BJ (cell line): ENCODE measurements at regions not wholly inside any gene's neighbourhood (a gene's known extent, or its start where the extent isn't known, plus 50 kb on each side); places are given as distances from the start of the nearest gene placed in this dataset.

ENCODE experiments used
- CTCF ChIA-PET: fragments of 350-600 bp; formaldehyde crosslinking; extraction: SDS; loops from one replicate; lab custom pipeline; 2021; ENCODE audit warnings: antibody characterized with exemption, inconsistent platforms; lab: Yijun Ruan, JAX
- POLR2A ChIA-PET: fragments of 300-600 bp; sonication (Branson Sonifier 250); formaldehyde crosslinking; extraction: SDS; loops from one replicate; lab custom pipeline; 2021; ENCODE audit warnings: antibody characterized with exemption; lab: Charles Lee
- DNase-seq: peaks from one replicate; pipeline ENCODE4 v3.0.0-alpha.2; 2011; ENCODE audit warnings: low read depth
- H3K27me3 ChIP-seq: 2 replicates; pipeline ENCODE4 v1.6.0; 2011; ENCODE audit warnings: low read length; ENCODE audit not compliant: control insufficient read depth, insufficient read depth
- H3K36me3 ChIP-seq: 2 replicates; pipeline ENCODE4 v1.5.1; 2011; ENCODE audit warnings: low read length; ENCODE audit not compliant: control insufficient read depth, insufficient read depth
- H3K4me3 ChIP-seq: 2 replicates; pipeline ENCODE4 v1.5.1; 2011; ENCODE audit warnings: low read depth, mild to moderate bottlenecking, control low read depth, low read length
- TF ChIP-seq, protein P1 (sequence below): IDR thresholded peaks from 2 replicates; pipeline ENCODE4 v1.5.1; 2011; ENCODE audit warnings: low read depth, mild to moderate bottlenecking, control low read depth, inconsistent platforms, low read length, moderate library complexity; ENCODE audit not compliant: insufficient read depth

- ChIA-PET CTCF (no interaction called here), POLR2A (no interaction called here)
- H3K36me3 ChIP-seq: no peaks in the 10 kb centered on the region
- TF ChIP-seq, protein P1, sequence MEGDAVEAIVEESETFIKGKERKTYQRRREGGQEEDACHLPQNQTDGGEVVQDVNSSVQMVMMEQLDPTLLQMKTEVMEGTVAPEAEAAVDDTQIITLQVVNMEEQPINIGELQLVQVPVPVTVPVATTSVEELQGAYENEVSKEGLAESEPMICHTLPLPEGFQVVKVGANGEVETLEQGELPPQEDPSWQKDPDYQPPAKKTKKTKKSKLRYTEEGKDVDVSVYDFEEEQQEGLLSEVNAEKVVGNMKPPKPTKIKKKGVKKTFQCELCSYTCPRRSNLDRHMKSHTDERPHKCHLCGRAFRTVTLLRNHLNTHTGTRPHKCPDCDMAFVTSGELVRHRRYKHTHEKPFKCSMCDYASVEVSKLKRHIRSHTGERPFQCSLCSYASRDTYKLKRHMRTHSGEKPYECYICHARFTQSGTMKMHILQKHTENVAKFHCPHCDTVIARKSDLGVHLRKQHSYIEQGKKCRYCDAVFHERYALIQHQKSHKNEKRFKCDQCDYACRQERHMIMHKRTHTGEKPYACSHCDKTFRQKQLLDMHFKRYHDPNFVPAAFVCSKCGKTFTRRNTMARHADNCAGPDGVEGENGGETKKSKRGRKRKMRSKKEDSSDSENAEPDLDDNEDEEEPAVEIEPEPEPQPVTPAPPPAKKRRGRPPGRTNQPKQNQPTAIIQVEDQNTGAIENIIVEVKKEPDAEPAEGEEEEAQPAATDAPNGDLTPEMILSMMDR: no peak
- H3K27me3 ChIP-seq: no peaks in the 10 kb centered on the region
- DNase-seq: no peak
- H3K4me3 ChIP-seq: no peak overlapping the region
Observed at GRCh38 chr5:166062719-166063118, 2228.7 kb upstream of the WWC1 start.

DNA sequence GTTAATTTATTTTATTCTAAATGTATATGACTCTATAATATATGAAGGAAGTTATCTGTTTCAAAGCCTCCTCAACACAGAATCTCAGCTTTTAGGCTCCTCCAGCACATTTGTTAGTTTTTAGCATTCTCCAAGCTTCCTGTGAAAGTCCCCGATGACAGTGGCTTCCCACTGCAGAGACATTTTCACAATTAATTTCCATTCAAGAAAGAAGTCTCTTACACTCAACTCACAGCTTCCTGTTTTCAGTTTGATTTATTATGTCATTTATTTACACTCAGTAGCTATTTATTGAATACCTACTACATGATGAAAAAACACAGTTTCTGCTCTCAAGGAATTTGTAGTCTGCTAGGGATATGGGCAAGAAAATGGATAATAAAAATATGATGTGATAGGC lies 2228.2 kb upstream of the WWC1 start:
- DNase-seq: no peak
- H3K36me3 ChIP-seq: no peaks in the 10 kb centered on the region
- ChIA-PET POLR2A (no interaction called here), CTCF (no interaction called here)
- TF ChIP-seq, protein P1: no peak
- no peaks in the 10 kb centered on the region for H3K27me3 ChIP-seq
- H3K4me3 ChIP-seq: no peak overlapping the region

GRCh38 chr5:166068547-166069335 lies 2222.7 kb upstream of the WWC1 start:
- Histone ChIP-seq H3K4me3 (no peak overlapping the region), H3K27me3 (no peaks in the 10 kb centered on the region), H3K36me3 (no peaks in the 10 kb centered on the region)
- DNase-seq: no peak
- TF ChIP-seq, protein P1: no peak
- ChIA-PET CTCF (no interaction called here), POLR2A (no interaction called here)

DNA sequence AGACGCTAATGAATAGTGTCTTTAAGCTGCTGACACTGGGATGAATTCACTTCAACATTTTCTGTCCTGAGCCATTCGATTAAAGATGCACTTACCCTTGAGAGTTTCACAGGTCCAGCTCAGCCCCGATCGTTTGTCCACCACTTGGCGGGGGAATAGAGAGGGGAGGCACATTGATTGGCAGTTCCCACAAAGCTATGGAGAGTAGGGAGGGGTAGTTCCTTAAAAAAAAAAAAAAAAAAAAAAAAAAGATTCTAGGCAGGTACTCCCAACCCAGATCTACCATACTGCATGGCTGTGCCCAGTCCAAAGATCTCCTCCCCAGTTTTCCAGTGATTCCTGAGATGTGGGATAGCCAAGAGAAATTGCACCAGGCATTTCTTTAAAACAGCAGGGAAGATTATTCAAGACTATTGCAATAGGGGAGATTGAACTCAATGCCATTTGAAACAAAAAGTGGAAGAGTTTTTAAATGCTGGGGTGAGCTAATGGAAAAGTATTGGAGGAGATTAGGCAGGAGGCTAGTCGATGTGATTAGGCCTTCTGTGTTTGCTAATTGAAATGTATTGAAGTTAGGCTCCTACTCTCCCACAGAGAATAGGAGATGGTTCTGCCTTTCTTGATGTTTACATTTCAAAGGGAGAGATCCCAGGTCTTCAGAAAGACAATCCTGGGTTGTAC lies 2217.4 kb upstream of the WWC1 start:
- ChIA-PET CTCF (no interaction called here), POLR2A (no interaction called here)
- Histone ChIP-seq H3K36me3 (no peaks in the 10 kb centered on the region), H3K27me3 (no peaks in the 10 kb centered on the region), H3K4me3 (no peak overlapping the region)
- TF ChIP-seq, protein P1: no peak
- no peak for DNase-seq

DNA sequence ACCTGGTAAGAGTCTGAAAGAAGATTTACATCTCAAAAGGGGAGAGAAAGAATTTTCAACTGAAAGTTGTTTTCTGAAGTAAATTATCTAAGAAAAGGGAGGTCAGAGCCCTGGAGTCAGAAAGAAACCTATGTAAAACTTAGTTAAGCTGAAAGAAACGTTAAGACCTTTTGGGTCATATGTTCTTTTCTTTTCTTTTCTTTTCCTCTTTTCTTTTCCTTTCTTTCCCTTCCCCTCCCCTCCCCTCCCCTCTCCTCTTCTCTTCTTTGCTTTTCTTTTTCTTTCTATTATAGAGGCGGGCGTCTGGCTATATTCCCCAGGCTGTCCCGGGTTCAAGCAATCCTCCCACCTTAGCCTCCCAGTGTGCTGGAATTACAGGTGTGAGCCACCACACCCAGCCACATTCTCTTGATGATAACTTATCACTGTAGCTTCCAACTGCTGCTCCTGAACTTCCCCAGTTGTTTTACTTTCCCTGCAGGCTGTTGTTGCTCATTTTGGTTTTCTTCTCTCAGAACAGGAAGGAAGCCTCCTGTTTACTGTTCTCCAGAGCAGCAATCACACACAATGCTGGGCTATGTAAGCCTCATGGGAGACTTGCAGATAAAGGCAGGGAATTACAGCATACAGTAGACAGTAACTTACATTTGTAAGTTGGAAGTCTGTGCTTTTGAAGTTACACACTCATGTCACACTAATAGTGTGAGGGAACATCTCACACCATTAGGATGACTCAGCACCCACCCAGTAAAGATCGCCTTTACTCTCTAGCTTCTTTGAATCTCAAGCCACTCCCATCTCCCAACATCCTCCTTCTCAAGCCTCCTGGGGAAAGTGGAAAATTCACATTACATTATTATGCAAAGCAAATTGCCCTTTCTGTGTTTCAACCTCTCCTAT lies 2216.6 kb upstream of the WWC1 start:
- ChIA-PET POLR2A (no interaction called here), CTCF (no interaction called here)
- Histone ChIP-seq H3K36me3 (no peaks in the 10 kb centered on the region), H3K4me3 (no peak overlapping the region), H3K27me3 (no peaks in the 10 kb centered on the region)
- DNase-seq: no peak
- TF ChIP-seq, protein P1: no peak
